HG03354 (cell line): ENCODE measurements at regions not wholly inside any gene's neighbourhood (a gene's known extent, or its start where the extent isn't known, plus 50 kb on each side); places are given as distances from the start of the nearest gene placed in this dataset.

Experiments used
- ATAC-seq: cut with Tn5 transposase; IDR thresholded peaks from one replicate; pipeline ENCODE4 v1.9.1; 2021; ENCODE audit warnings: mild to moderate bottlenecking; ENCODE audit not compliant: unreplicated experiment, poor library complexity, severe bottlenecking

- ATAC-seq = no peak
These were observed 65.3 kb upstream of the PPP2R5A start for GRCh38 chr1:212219679-212220463.

DNA sequence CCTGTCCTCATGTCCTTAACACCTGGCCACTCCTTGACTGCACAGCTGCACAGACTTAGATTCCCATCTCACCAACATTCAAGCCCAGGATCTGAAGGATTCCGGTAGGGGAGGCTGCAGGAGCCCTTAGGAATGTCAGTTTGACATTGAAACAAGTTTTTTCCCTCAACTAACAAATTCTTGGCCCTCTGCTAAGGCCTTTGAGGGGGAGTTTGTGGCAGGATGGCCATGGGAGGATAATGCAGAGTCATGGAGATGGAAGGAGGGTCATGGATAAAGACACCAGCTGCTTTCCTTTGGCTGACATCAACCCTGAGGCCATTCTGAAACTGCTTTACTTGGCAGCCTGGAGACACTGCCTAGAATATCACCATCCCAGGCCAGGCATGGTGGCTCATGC is 63.4 kb upstream of the PPP2R5A start:
- no peak for ATAC-seq

GRCh38 chr1:212224102-212224501 is 61.1 kb upstream of the PPP2R5A start:
- no peak for ATAC-seq

GRCh38 chr1:212225416-212225815 is 59.8 kb upstream of the PPP2R5A start:
- peak; percentile 40 for ATAC-seq

DNA sequence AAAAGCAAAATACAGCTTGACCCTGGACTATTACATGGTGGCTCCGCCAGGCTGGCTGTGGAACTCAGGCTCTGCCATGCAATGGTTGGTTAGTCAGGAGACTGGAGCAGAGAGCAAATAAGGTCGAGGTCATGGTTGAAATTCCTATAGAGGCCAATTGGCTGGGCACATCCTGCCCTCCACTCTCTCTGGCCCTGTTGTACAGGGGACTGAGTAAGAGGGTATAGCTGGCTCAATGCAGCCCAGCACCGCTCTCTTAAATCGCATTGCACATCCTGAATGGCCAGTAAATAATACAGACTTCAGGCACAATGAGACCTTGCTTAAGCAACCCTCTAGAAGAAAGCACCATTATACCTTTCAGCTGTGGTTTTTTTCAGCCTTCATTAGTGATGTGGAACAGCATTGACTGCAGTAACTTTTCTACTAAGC is 59.3 kb upstream of the PPP2R5A start:
- peak; percentile 48 for ATAC-seq

DNA sequence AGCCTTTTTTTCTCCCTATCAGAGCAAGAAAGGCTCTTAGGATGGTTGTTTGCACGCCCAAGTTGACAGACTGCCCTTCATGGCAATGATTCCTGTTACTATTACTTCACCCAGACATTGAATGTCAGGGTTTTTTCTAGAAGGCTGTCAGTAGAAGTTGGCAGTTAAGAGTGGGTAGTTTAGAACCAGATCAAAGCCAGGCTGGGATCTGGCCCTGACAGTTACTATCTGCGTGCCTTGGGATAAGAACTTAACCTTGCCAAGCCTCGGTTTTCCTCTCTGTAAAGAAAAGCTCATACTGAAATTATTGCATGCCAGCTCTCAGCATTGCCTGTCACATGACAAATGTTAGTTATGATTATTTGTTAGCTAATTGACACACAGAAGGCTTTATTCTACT is 58.7 kb upstream of the PPP2R5A start:
- ATAC-seq = peak; percentile 10

DNA sequence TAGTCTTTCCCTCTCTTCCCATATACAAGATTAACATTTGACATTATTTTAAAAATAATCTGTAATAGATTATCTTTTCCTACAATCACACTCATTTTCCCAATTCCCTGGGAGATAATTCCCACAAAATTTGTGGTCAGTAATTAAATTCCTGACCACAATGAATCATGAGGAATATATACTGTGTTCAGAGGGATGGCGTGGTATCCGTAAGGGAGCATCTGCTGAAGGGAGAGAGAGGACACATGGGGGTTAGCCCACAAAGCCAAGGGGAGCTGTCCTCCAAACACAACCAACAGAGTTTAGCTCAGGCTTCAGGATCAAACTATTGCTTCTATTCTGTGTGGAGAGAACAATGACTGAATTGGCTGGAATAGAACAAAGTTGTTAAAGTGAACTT is 57.1 kb upstream of the PPP2R5A start:
- ATAC-seq = no peak

- ATAC-seq = no peak
These were observed 56.6 kb upstream of the PPP2R5A start for GRCh38 chr1:212228591-212229119.

- ATAC-seq = no peak
These were observed 55.6 kb upstream of the PPP2R5A start for GRCh38 chr1:212229654-212230053.

- ATAC-seq = no peak
These were observed 54.9 kb upstream of the PPP2R5A start for GRCh38 chr1:212230329-212230728.

- no peak for ATAC-seq
These were observed 53.8 kb upstream of the PPP2R5A start for GRCh38 chr1:212231372-212231771.

- ATAC-seq = no peak
These were observed 53.1 kb upstream of the PPP2R5A start for GRCh38 chr1:212232090-212232489.

DNA sequence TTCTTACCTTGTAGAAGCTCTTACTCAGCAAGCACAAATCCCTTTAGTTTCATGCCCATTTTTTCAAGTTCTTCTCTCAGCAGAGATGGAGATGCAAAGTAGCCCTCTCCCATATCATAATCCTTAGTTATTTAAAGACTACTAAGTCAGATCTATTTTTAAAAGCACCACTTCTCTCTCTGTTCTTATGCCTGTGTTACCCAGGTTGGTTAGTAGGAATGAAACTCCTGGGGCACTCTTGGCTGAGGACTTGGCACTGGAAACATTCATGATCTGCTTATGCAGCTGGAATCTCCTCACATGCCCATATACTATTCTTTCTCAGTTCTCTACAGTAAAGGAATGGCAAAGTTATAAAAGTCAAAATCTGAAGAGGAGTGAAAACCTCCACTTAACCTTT is 51.9 kb upstream of the PPP2R5A start:
- no peak for ATAC-seq

- ATAC-seq = peak; percentile 51
These were observed 50.5 kb upstream of the PPP2R5A start for GRCh38 chr1:212234431-212235395.
